Panc1 (cell line): ENCODE measurements at regions not wholly inside any gene's neighbourhood (a gene's known extent, or its start where the extent isn't known, plus 50 kb on each side); places are given as distances from the start of the nearest gene placed in this dataset.
"Not testable (repeated sequence)": the region's sequence is repeated elsewhere in the genome, so short reads cannot be mapped to it uniquely, and the experiment has no call there.

ENCODE experiments used
- ATAC-seq: fragments of 200-7000 bp; cut with Tn5 transposase; 2 replicates; pipeline ENCODE4 v1.9.1; 2020; ENCODE audit warnings: mild to moderate bottlenecking, moderate library complexity
- BruUV-seq: library from RNA; stranded (reverse); fragments of 400-500 nt; replicated peaks from 2 replicates; lab custom pipeline; 2021; lab: Mats Ljungman, UMichigan
- CTCF ChIA-PET: fragments of 300-600 bp; sonication (Branson Sonifier 250); formaldehyde crosslinking; loops from one replicate; lab custom pipeline; 2022; ENCODE audit warnings: antibody characterized with exemption; lab: Charles Lee
- POLR2A ChIA-PET: fragments of 300-600 bp; sonication (Branson Sonifier 250); formaldehyde crosslinking; loops from one replicate; lab custom pipeline; 2022; ENCODE audit warnings: antibody characterized with exemption; lab: Charles Lee
- DNase-seq: peaks from one replicate; pipeline ENCODE4 v3.0.0-alpha.2; 2010; ENCODE audit warnings: low read depth, low spot score
- H3K27ac ChIP-seq: 2 replicates; pipeline ENCODE4 v1.5.1; 2011; ENCODE audit warnings: mild to moderate bottlenecking, low read length, inconsistent platforms
- H3K27me3 ChIP-seq: fragments of 200-500 bp; sonication (Bioruptor generic); 2 replicates; pipeline ENCODE4 v1.6.0; 2014; ENCODE audit warnings: low read length, inconsistent platforms; ENCODE audit not compliant: control insufficient read depth, insufficient read depth
- H3K36me3 ChIP-seq: fragments of 200-500 bp; sonication (Bioruptor generic); 2 replicates; pipeline ENCODE4 v1.5.1; 2014; ENCODE audit warnings: inconsistent platforms, mild to moderate bottlenecking, low read length, moderate library complexity; ENCODE audit not compliant: control insufficient read depth, insufficient read depth
- H3K4me1 ChIP-seq: 2 replicates; pipeline ENCODE4 v1.5.1; 2011; ENCODE audit warnings: inconsistent platforms, mild to moderate bottlenecking, low read length, moderate library complexity; ENCODE audit not compliant: control insufficient read depth, insufficient read depth
- H3K4me3 ChIP-seq, 2 experiments: 2 replicates each; pipeline ENCODE4 v1.5.1; 2011 to 2012; ENCODE audit warnings: low read depth in 2 of 2, low read length in 2 of 2, mild to moderate bottlenecking in 2 of 2, inconsistent platforms in 1 of 2, moderate library complexity in 1 of 2
- H3K9me3 ChIP-seq: fragments of 200-500 bp; sonication (Bioruptor generic); 2 replicates; pipeline ENCODE4 v1.5.1; 2014; ENCODE audit warnings: low read depth, mild to moderate bottlenecking, inconsistent platforms, low read length, moderate library complexity; ENCODE audit not compliant: control insufficient read depth, insufficient read depth
- CTCF ChIP-seq: fragments of 450-650 bp; IDR thresholded peaks from 2 replicates; pipeline ENCODE4 v1.5.1; 2017; ENCODE audit warnings: mild to moderate bottlenecking
- POLR2AphosphoS5 ChIP-seq: IDR thresholded peaks from 2 replicates; pipeline ENCODE4 v1.6.1; 2012; ENCODE audit warnings: mild to moderate bottlenecking, low read depth, low read length, moderate library complexity
- REST ChIP-seq, 2 experiments: IDR thresholded peaks; 2 replicates each; pipeline ENCODE4 v1.6.1; 2011 to 2012; ENCODE audit warnings: low read depth in 2 of 2, control low read depth in 1 of 2, low read length in 1 of 2, mild to moderate bottlenecking in 1 of 2, moderate library complexity in 1 of 2; ENCODE audit not compliant: insufficient read depth in 1 of 2
- SIN3A ChIP-seq: IDR thresholded peaks from 2 replicates; pipeline ENCODE4 v1.6.1; 2012; ENCODE audit warnings: low read depth, mild to moderate bottlenecking, low read length, moderate library complexity, borderline replicate concordance; ENCODE audit not compliant: insufficient read depth
- TCF7L2 ChIP-seq: IDR thresholded peaks from 2 replicates; pipeline ENCODE4 v1.6.1; 2011; ENCODE audit warnings: mild to moderate bottlenecking, low read depth, low read length, inconsistent platforms
- in situ Hi-C: cut with HindIII; loops from 2 replicates; pipeline ENCODE4 v1.10.0; 2016; ENCODE audit warnings: low sequenced_read_pairs, low pct_unique_long_range_greater_than_20kb
- intact Hi-C: fragments of 100-400 bp; cut with micrococcal nuclease; formaldehyde crosslinking; loops from one replicate; pipeline ENCODE4 v1.10.0; 2022; ENCODE audit not compliant: unreplicated experiment

GRCh38 chr7:86050918-86051317, 592.8 kb upstream of the GRM3 start:
- Histone ChIP-seq H3K27me3 (no peaks in the 10 kb centered on the region), H3K4me1 (no peaks in the 10 kb centered on the region), H3K27ac (no peak overlapping the region), H3K9me3 (no peaks in the 10 kb centered on the region; the same call in 1 of the 2 replicates), H3K36me3 (no peaks in the 10 kb centered on the region; the same call in 1 of the 2 replicates), H3K4me3 (no peak overlapping the region)
- TF ChIP-seq POLR2AphosphoS5 (no peak), TCF7L2 (no peak), SIN3A (no peak), REST (IDR thresholded peaks at IDR 0.05; ENCODE audit: insufficient read depth in 1 of 2, low read depth in 2 of 2, low read length in 1 of 2) (no peak), CTCF (no peak)
- DNase-seq: no peak
- POLR2A ChIA-PET: no interaction called here
- no peak for ATAC-seq
- intact Hi-C loops (no loop called here), in situ Hi-C loops (no loop called here)
- CTCF ChIA-PET: no interaction called here
- no TSS peak for BruUV-seq

GRCh38 chr7:86049910-86050309, 593.8 kb upstream of the GRM3 start:
- H3K27me3 ChIP-seq: no peaks in the 10 kb centered on the region
- H3K4me1 ChIP-seq: no peaks in the 10 kb centered on the region
- no peak overlapping the region for H3K27ac ChIP-seq
- POLR2A ChIA-PET: no interaction called here
- no TSS peak for BruUV-seq
- in situ Hi-C loops: no loop called here
- intact Hi-C loops: no loop called here
- TF ChIP-seq TCF7L2 (no peak), CTCF (no peak), SIN3A (no peak), REST (IDR thresholded peaks at IDR 0.05; ENCODE audit: insufficient read depth in 1 of 2, low read depth in 2 of 2, low read length in 1 of 2) (no peak), POLR2AphosphoS5 (no peak)
- H3K4me3 ChIP-seq: no peak overlapping the region
- DNase-seq (no peak), ATAC-seq (no peak)
- no peaks in the 10 kb centered on the region; the same call in 1 of the 2 replicates for H3K9me3 ChIP-seq
- H3K36me3 ChIP-seq: no peaks in the 10 kb centered on the region; the same call in 1 of the 2 replicates
- CTCF ChIA-PET: interaction anchor here (0.5 kb wide), 1 partner anchor 89 kb away, joined by 3 read pairs; no protein-coding TSS in a partner anchor

- H3K4me1 ChIP-seq, BruUV-seq, H3K4me3 ChIP-seq, H3K36me3 ChIP-seq, intact Hi-C loops, H3K9me3 ChIP-seq, ATAC-seq, H3K27me3 ChIP-seq, POLR2A ChIA-PET, DNase-seq, CTCF ChIA-PET, in situ Hi-C loops, H3K27ac ChIP-seq: not testable (repeated sequence)
Observed at GRCh38 chr7:86045197-86045596, 598.5 kb upstream of the GRM3 start.
